Liver (tissue), 8 donors: ENCODE measurements at regions not wholly inside any gene's neighbourhood (a gene's known extent, or its start where the extent isn't known, plus 50 kb on each side); places are given as distances from the start of the nearest gene placed in this dataset.

ENCODE experiments used
- DNase-seq: peaks from one replicate; pipeline ENCODE4 v3.0.0-alpha.2; 2017; ENCODE audit warnings: low spot score
- H3K27ac ChIP-seq, 2 donors: one replicate each; pipeline ENCODE4 v1.7.0; 2013; ENCODE audit warnings: inconsistent platforms in 2 of 2, low read length in 2 of 2, control low read depth in 1 of 2, low read depth in 1 of 2, mild to moderate bottlenecking in 1 of 2
- H3K27me3 ChIP-seq, 4 donors: one replicate each; pipeline versions ENCODE4 v1.6.1 to v1.7.0; 2013; ENCODE audit warnings: low read length in 3 of 4, inconsistent platforms in 1 of 4, mild to moderate bottlenecking in 1 of 4, moderate library complexity in 1 of 4; ENCODE audit not compliant: control insufficient read depth in 4 of 4, insufficient read depth in 4 of 4
- H3K36me3 ChIP-seq, 4 donors: one replicate each; pipeline versions ENCODE4 v1.6.1 to v1.7.0; 2013; ENCODE audit warnings: low read length in 3 of 4, mild to moderate bottlenecking in 3 of 4, low read depth in 1 of 4, moderate library complexity in 1 of 4; ENCODE audit not compliant: control insufficient read depth in 4 of 4, insufficient read depth in 3 of 4
- H3K4me1 ChIP-seq, 4 donors: one replicate each; pipeline versions ENCODE4 v1.6.1 to v1.7.0; 2013; ENCODE audit warnings: low read length in 3 of 4, mild to moderate bottlenecking in 3 of 4, moderate library complexity in 1 of 4; ENCODE audit not compliant: control insufficient read depth in 4 of 4, insufficient read depth in 4 of 4
- H3K4me3 ChIP-seq, 3 donors: one replicate each; pipeline versions ENCODE4 v1.6.1 to v1.7.0; 2013; ENCODE audit warnings: low read length in 3 of 3, control low read depth in 1 of 3, low read depth in 1 of 3, mild to moderate bottlenecking in 1 of 3
- H3K9ac ChIP-seq, 2 donors: one replicate each; pipeline ENCODE4 v1.7.0; 2013; ENCODE audit warnings: low read length in 2 of 2, mild to moderate bottlenecking in 2 of 2, moderate library complexity in 2 of 2, control low read depth in 1 of 2, low read depth in 1 of 2
- H3K9me3 ChIP-seq, 4 donors: one replicate each; pipeline versions ENCODE4 v1.6.1 to v1.7.0; 2013; ENCODE audit warnings: low read length in 3 of 4; ENCODE audit not compliant: control insufficient read depth in 4 of 4
- EGR1 ChIP-seq, 2 donors: IDR thresholded peaks; 2 replicates each; pipeline ENCODE4 v1.6.1; 2016 to 2018; ENCODE audit warnings: antibody characterized with exemption in 2 of 2, low read depth in 2 of 2
- FOXA1 ChIP-seq: IDR thresholded peaks from 2 replicates; pipeline ENCODE4 v1.6.1; 2016; ENCODE audit warnings: antibody characterized with exemption
- FOXA2 ChIP-seq: IDR thresholded peaks from 2 replicates; pipeline ENCODE4 v1.6.1; 2016; ENCODE audit warnings: antibody characterized with exemption
- GABPA ChIP-seq, 2 donors: IDR thresholded peaks in 1 of 2; conservative IDR thresholded peaks in 1 of 2; 2 replicates each; pipeline ENCODE4 v1.6.1; 2016; ENCODE audit warnings: antibody characterized with exemption in 2 of 2, mild to moderate bottlenecking in 1 of 2, moderate library complexity in 1 of 2
- HNF4A ChIP-seq, 2 donors: conservative IDR thresholded peaks; 2 replicates each; pipeline ENCODE4 v1.6.1; 2016; ENCODE audit warnings: antibody characterized with exemption in 2 of 2, mild to moderate bottlenecking in 2 of 2
- HNF4G ChIP-seq: IDR thresholded peaks from 2 replicates; pipeline ENCODE4 v1.6.1; 2016; ENCODE audit warnings: antibody characterized with exemption
- JUND ChIP-seq, 2 donors: IDR thresholded peaks; 2 replicates each; pipeline ENCODE4 v1.6.1; 2016; ENCODE audit warnings: antibody characterized with exemption in 2 of 2
- NR2F2 ChIP-seq: IDR thresholded peaks from 2 replicates; pipeline ENCODE4 v1.6.1; 2016; ENCODE audit warnings: antibody characterized with exemption
- RXRA ChIP-seq, 2 donors: IDR thresholded peaks; 2 replicates each; pipeline ENCODE4 v1.6.1; 2017 to 2018; ENCODE audit warnings: antibody characterized with exemption in 2 of 2, mild to moderate bottlenecking in 1 of 2
- TAF1 ChIP-seq: conservative IDR thresholded peaks from 2 replicates; pipeline ENCODE4 v1.6.1; 2016; ENCODE audit warnings: antibody characterized with exemption, mild to moderate bottlenecking
- YY1 ChIP-seq: IDR thresholded peaks from 2 replicates; pipeline ENCODE4 v1.6.1; 2016; ENCODE audit warnings: antibody characterized with exemption, mild to moderate bottlenecking
- WGBS: extraction: QIAGEN DNeasy Blood & Tissue Kit; methylation state at CpG from one replicate; pipeline ENCODE4 v1.1.7; 2013; 5-methylcytosine and 5-hydroxymethylcytosine counted together
- TF ChIP-seq, protein P1 (sequence below): IDR thresholded peaks from 2 replicates; pipeline ENCODE4 v1.6.1; 2016; ENCODE audit warnings: antibody characterized with exemption
- TF ChIP-seq, protein P2 (sequence below): IDR thresholded peaks from 2 replicates; pipeline ENCODE4 v1.6.1; 2016; ENCODE audit warnings: antibody characterized with exemption
- TF ChIP-seq, protein P3 (sequence below): IDR thresholded peaks from 2 replicates; pipeline ENCODE4 v1.6.1; 2016; ENCODE audit warnings: antibody characterized with exemption, mild to moderate bottlenecking
- TF ChIP-seq, protein P4 (sequence below): IDR thresholded peaks from 2 replicates; pipeline ENCODE4 v1.6.1; 2016; ENCODE audit warnings: antibody characterized with exemption
- TF ChIP-seq, protein P5 (sequence below): fragments of 150-350 bp; IDR thresholded peaks from 2 replicates; pipeline ENCODE4 v1.5.1; 2017; ENCODE audit warnings: improper control_type of control experiment, low read depth, low read length; ENCODE audit not compliant: missing input control
- donor health status: healthy.
- donor health status: healthy.
- donor health status: healthy.
- donor health status: healthy.
- donor health status: healthy.

DNA sequence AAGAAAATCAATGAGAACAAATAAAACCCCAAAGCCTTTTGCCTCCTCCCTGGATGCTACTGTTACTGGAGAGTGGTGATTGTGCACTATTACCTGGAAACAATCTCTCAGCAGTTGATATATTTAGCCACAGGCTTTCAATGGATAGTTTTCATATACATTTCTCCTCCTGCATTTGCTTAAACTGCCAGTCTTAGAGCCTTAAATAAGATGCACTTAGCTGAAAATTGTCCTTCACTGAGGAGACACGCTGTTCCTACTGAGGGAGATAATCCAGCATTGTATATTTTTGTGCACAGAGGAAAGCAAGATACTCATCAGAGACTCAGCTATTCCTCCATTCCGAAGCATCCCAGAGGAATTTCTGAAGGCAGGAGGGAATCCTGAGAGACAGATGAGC is 520.2 kb upstream of the C16orf82 start:
- Histone ChIP-seq H3K27ac (no peak overlapping the region), H3K27me3 (peaks cover 0 to 2% (median 0%) of the 10 kb centered on the region in 4 donors), H3K4me3 (no peak overlapping the region), H3K36me3 (no peaks in the 10 kb centered on the region), H3K9me3 (no peaks in the 10 kb centered on the region), H3K4me1 (no peaks in the 10 kb centered on the region), H3K9ac (no peak overlapping the region)
- 74% methylated on average over 2 of the region's 2 CpGs for WGBS
- TF ChIP-seq, protein P1, sequence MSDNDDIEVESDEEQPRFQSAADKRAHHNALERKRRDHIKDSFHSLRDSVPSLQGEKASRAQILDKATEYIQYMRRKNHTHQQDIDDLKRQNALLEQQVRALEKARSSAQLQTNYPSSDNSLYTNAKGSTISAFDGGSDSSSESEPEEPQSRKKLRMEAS = no peak
- TF ChIP-seq YY1 (no peak), HNF4G (no peak), FOXA2 (no peak), EGR1 (IDR thresholded peaks at IDR 0.05; ENCODE audit: low read depth in 2 of 2) (no peak), RXRA (IDR thresholded peaks at IDR 0.05) (no peak)
- TF ChIP-seq, protein P2, sequence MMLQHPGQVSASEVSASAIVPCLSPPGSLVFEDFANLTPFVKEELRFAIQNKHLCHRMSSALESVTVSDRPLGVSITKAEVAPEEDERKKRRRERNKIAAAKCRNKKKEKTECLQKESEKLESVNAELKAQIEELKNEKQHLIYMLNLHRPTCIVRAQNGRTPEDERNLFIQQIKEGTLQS = no peak
- TF ChIP-seq, protein P3, sequence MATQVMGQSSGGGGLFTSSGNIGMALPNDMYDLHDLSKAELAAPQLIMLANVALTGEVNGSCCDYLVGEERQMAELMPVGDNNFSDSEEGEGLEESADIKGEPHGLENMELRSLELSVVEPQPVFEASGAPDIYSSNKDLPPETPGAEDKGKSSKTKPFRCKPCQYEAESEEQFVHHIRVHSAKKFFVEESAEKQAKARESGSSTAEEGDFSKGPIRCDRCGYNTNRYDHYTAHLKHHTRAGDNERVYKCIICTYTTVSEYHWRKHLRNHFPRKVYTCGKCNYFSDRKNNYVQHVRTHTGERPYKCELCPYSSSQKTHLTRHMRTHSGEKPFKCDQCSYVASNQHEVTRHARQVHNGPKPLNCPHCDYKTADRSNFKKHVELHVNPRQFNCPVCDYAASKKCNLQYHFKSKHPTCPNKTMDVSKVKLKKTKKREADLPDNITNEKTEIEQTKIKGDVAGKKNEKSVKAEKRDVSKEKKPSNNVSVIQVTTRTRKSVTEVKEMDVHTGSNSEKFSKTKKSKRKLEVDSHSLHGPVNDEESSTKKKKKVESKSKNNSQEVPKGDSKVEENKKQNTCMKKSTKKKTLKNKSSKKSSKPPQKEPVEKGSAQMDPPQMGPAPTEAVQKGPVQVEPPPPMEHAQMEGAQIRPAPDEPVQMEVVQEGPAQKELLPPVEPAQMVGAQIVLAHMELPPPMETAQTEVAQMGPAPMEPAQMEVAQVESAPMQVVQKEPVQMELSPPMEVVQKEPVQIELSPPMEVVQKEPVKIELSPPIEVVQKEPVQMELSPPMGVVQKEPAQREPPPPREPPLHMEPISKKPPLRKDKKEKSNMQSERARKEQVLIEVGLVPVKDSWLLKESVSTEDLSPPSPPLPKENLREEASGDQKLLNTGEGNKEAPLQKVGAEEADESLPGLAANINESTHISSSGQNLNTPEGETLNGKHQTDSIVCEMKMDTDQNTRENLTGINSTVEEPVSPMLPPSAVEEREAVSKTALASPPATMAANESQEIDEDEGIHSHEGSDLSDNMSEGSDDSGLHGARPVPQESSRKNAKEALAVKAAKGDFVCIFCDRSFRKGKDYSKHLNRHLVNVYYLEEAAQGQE = no peak
- DNase-seq = no peak

DNA sequence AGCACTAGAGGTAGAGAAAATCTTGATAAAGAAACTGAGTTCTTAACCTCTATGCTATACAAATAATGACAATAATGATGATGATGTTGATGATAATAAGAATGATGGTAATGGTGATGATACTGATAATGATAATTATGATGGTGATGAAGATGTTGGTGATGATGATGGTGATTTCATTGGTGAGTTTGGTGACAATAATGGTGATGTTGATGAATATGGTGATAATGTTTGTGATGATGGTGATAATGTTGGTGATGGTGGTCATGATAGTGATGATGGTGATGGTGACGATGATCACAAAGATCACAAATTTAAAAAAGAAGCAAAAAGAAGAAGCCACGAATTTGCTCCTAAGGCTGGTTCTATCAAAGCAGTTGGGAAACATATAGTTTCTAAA is 519.0 kb upstream of the C16orf82 start:
- H3K36me3 ChIP-seq = no peaks in the 10 kb centered on the region
- H3K9ac ChIP-seq = no peak overlapping the region
- DNase-seq = no peak
- H3K4me3 ChIP-seq = no peak overlapping the region
- no peaks in the 10 kb centered on the region for H3K4me1 ChIP-seq
- TF ChIP-seq RXRA (IDR thresholded peaks at IDR 0.05) (no peak), JUND (IDR thresholded peaks at IDR 0.05) (no peak), FOXA2 (no peak), FOXA1 (no peak), NR2F2 (no peak), GABPA (IDR thresholded peaks at IDR 0.05 in 1 of 2, conservative IDR thresholded peaks at IDR 0.05 in 1 of 2) (no peak), TAF1 (no peak), EGR1 (IDR thresholded peaks at IDR 0.05; ENCODE audit: low read depth in 2 of 2) (no peak), YY1 (no peak), HNF4A (conservative IDR thresholded peaks at IDR 0.05) (no peak), HNF4G (no peak)
- TF ChIP-seq, protein P2 = no peak
- TF ChIP-seq, protein P4, sequence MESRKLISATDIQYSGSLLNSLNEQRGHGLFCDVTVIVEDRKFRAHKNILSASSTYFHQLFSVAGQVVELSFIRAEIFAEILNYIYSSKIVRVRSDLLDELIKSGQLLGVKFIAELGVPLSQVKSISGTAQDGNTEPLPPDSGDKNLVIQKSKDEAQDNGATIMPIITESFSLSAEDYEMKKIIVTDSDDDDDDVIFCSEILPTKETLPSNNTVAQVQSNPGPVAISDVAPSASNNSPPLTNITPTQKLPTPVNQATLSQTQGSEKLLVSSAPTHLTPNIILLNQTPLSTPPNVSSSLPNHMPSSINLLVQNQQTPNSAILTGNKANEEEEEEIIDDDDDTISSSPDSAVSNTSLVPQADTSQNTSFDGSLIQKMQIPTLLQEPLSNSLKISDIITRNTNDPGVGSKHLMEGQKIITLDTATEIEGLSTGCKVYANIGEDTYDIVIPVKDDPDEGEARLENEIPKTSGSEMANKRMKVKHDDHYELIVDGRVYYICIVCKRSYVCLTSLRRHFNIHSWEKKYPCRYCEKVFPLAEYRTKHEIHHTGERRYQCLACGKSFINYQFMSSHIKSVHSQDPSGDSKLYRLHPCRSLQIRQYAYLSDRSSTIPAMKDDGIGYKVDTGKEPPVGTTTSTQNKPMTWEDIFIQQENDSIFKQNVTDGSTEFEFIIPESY = no peak
- TF ChIP-seq, protein P5, sequence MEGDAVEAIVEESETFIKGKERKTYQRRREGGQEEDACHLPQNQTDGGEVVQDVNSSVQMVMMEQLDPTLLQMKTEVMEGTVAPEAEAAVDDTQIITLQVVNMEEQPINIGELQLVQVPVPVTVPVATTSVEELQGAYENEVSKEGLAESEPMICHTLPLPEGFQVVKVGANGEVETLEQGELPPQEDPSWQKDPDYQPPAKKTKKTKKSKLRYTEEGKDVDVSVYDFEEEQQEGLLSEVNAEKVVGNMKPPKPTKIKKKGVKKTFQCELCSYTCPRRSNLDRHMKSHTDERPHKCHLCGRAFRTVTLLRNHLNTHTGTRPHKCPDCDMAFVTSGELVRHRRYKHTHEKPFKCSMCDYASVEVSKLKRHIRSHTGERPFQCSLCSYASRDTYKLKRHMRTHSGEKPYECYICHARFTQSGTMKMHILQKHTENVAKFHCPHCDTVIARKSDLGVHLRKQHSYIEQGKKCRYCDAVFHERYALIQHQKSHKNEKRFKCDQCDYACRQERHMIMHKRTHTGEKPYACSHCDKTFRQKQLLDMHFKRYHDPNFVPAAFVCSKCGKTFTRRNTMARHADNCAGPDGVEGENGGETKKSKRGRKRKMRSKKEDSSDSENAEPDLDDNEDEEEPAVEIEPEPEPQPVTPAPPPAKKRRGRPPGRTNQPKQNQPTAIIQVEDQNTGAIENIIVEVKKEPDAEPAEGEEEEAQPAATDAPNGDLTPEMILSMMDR = no peak
- 73% methylated on average over 2 of the region's 2 CpGs for WGBS
- H3K27ac ChIP-seq = no peak overlapping the region
- H3K27me3 ChIP-seq = peaks cover 0 to 2% (median 0%) of the 10 kb centered on the region in 4 donors
- H3K9me3 ChIP-seq = no peaks in the 10 kb centered on the region
